ENCODE measurements at regions not wholly inside any gene's neighbourhood (a gene's known extent, or its start where the extent isn't known, plus 50 kb on each side); places are given as distances from the start of the nearest gene placed in this dataset.

DNA sequence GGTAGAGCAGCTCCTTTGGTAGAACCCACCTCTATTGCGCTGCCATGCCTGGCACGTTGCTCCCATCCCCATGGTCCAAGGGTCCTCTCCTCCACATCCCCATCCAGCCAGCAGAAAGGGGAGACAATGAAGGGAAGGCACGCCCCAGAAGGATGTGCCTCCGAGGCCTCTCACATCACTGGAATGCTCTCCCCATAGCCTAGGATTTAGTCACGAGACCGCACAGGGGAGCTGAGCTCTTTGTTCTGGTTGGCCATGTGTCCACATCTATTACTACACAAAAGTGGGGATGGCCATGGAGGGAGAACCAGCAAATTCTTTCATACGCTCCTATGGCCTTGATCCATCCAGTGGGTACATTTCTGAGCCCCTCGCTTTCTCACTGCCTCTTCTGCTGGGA, 60.5 kb upstream of the SALL4 start:
- DNase-seq: no peak

DNA sequence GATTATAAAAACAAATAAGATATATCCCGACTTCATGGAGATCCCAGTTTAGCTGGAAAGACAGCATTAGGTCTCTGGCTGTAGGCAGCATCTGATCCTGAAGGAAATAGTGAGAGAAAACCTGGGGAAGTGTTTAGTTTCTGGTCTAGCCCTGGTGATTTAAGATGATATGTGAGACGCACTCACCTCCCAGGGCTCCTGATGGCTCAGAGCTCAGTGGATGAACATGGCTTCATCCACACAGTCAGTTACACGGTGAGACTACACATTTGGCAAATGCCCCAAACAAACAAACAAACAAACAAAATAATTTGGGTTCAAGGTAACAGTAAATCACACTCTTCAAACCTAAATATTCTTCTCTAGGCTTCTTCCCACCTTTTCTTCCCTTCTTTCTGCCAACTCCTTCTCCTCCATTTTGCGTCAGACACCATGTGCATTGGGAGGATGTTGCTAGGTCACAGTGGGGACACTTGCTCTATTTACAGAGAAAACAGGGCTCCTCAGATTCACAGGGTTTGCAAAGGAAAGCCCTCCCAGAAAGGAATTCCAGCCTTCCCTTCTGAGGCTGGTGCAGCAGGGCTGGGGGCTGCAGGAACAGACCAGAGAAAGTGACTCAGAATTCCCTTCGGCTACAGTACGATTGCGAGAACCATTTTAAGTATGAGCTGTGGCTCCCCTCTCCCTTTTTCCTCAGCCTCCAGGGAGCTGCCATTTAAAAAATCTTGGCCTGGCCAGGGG, 59.6 kb upstream of the SALL4 start:
- no peaks in the 10 kb centered on the region for H3K27me3 ChIP-seq (ENCODE audit: insufficient read depth, low read depth, severe bottlenecking)
- no peak overlapping the region for H3K4me3 ChIP-seq (ENCODE audit: low read depth, low read length)
- TF ChIP-seq, protein P1, sequence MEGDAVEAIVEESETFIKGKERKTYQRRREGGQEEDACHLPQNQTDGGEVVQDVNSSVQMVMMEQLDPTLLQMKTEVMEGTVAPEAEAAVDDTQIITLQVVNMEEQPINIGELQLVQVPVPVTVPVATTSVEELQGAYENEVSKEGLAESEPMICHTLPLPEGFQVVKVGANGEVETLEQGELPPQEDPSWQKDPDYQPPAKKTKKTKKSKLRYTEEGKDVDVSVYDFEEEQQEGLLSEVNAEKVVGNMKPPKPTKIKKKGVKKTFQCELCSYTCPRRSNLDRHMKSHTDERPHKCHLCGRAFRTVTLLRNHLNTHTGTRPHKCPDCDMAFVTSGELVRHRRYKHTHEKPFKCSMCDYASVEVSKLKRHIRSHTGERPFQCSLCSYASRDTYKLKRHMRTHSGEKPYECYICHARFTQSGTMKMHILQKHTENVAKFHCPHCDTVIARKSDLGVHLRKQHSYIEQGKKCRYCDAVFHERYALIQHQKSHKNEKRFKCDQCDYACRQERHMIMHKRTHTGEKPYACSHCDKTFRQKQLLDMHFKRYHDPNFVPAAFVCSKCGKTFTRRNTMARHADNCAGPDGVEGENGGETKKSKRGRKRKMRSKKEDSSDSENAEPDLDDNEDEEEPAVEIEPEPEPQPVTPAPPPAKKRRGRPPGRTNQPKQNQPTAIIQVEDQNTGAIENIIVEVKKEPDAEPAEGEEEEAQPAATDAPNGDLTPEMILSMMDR (IDR thresholded peaks at IDR 0.05; ENCODE audit: low read depth, low read length): no peak
- DNase-seq: no peak
- H3K27ac ChIP-seq: no peak overlapping the region
- H3K36me3 ChIP-seq: no peaks in the 10 kb centered on the region
- no peaks in the 10 kb centered on the region for H3K9me3 ChIP-seq (ENCODE audit: severe bottlenecking)

More for the DNA sequence above, 60.5 kb upstream of the SALL4 start:
- Histone ChIP-seq H3K9me3 (ENCODE audit: severe bottlenecking) (no peaks in the 10 kb centered on the region), H3K4me3 (ENCODE audit: low read depth, low read length) (no peak overlapping the region), H3K27me3 (ENCODE audit: insufficient read depth, low read depth, severe bottlenecking) (no peaks in the 10 kb centered on the region), H3K27ac (no peak overlapping the region), H3K36me3 (no peaks in the 10 kb centered on the region)
- TF ChIP-seq, protein P1 (IDR thresholded peaks at IDR 0.05; ENCODE audit: low read depth, low read length): no peak

DNA sequence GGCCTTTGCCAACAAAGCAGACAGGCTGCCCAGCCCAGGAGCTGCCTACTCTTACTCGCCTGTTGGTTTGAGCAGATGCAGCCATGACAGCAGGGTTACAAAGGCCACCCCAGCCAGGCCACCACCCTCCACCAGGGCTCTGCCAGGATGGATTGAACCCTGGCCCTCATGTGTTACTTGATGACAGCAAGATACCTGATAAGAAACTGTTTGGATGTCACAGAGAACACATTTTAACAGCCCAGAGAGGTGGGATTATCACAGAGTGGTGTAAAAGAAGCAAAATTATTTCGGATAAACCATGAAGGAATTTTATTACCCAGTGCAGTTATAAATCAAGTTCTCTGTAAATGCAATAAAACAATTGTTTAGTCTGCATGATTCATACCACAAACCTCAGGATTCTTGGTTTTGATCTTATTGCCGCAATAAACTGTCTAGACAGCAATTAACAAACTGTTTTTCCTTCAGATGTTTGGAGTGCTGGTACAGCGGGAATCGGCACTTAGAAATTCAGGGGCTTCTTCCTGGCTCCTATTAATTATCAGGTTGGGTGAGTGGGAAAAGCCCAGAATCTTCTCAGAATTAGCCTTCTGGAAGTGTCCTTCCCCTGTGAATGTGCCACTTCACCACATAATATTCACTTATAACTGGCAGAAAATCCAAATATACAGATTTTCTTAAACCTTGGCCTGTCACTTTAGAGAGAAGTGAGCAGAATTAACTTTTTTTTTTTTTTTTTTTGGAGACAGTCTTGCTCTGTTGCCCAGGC, 58.0 kb upstream of the SALL4 start:
- Histone ChIP-seq H3K27me3 (ENCODE audit: insufficient read depth, low read depth, severe bottlenecking) (no peaks in the 10 kb centered on the region), H3K4me3 (ENCODE audit: low read depth, low read length) (no peak overlapping the region), H3K36me3 (no peaks in the 10 kb centered on the region), H3K9me3 (ENCODE audit: severe bottlenecking) (no peaks in the 10 kb centered on the region), H3K27ac (no peak overlapping the region)
- TF ChIP-seq, protein P1 (IDR thresholded peaks at IDR 0.05; ENCODE audit: low read depth, low read length): no peak
- DNase-seq: no peak

DNA sequence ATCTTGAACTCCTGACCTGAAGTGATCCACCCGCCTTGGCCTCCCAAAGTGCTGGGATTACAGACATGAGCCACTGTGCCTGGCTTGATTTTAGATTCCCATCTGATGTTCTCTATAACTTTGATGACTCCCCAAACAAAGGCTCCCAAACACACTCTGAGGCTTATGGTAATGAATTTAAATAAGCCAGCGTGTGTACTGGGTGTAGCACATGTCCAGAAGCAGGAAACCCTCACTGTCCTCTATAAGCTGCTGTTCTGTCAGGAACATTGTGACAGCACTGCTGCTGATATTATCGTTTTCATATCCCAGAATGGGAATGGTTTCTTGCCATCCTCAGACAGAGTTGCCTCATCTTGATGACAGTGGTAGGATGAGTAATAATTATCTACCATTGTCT, 54.1 kb upstream of the SALL4 start:
- Histone ChIP-seq H3K27me3 (ENCODE audit: insufficient read depth, low read depth, severe bottlenecking) (no peaks in the 10 kb centered on the region), H3K9me3 (ENCODE audit: severe bottlenecking) (no peaks in the 10 kb centered on the region), H3K27ac (no peak overlapping the region), H3K4me3 (ENCODE audit: low read depth, low read length) (no peak overlapping the region), H3K36me3 (no peaks in the 10 kb centered on the region)
- DNase-seq: no peak
- TF ChIP-seq, protein P1 (IDR thresholded peaks at IDR 0.05; ENCODE audit: low read depth, low read length): no peak

DNA sequence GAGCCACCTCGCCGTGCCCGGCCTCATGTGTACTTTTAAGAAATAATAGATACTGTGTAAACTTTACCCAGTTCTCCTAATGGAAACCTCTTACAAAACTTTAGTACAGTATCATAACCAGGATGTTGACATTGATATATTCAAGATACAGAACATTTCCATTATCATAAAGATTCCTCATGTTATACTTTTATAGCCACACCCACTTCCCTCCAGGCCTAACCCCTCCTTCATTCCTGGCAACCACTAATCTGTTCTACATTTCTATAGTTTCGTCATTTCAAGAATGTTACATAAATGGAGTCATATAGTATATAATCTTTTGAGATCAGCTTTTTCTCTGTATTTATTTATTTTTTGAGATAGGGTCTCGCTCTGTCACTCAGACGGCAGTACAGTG, 52.6 kb upstream of the SALL4 start:
- Histone ChIP-seq H3K36me3 (no peaks in the 10 kb centered on the region), H3K27me3 (ENCODE audit: insufficient read depth, low read depth, severe bottlenecking) (no peaks in the 10 kb centered on the region), H3K27ac (no peak overlapping the region), H3K9me3 (ENCODE audit: severe bottlenecking) (no peaks in the 10 kb centered on the region), H3K4me3 (ENCODE audit: low read depth, low read length) (no peak overlapping the region)
- DNase-seq: no peak
- TF ChIP-seq, protein P1 (IDR thresholded peaks at IDR 0.05; ENCODE audit: low read depth, low read length): no peak
